Activated gamma-delta T cell treated with Interleukin-2 at 50 U/mL for 16 hours (primary cell): ENCODE measurements at regions not wholly inside any gene's neighbourhood (a gene's known extent, or its start where the extent isn't known, plus 50 kb on each side); places are given as distances from the start of the nearest gene placed in this dataset.

ENCODE experiments used
- DNase-seq: peaks from one replicate; pipeline ENCODE4 v3.0.0-alpha.2; 2020

GRCh38 chr16:85394456-85395206 lies 218.5 kb upstream of the GSE1 start:
- DNase-seq: no peak

GRCh38 chr16:85395207-85395912 lies 217.8 kb upstream of the GSE1 start:
- no peak for DNase-seq

- no peak for DNase-seq
Observed at GRCh38 chr16:85395913-85396878, 216.9 kb upstream of the GSE1 start.

GRCh38 chr16:85396879-85397871 lies 215.9 kb upstream of the GSE1 start:
- DNase-seq: no peak

- no peak for DNase-seq
Observed at GRCh38 chr16:85398050-85398451, 215.1 kb upstream of the GSE1 start.

DNA sequence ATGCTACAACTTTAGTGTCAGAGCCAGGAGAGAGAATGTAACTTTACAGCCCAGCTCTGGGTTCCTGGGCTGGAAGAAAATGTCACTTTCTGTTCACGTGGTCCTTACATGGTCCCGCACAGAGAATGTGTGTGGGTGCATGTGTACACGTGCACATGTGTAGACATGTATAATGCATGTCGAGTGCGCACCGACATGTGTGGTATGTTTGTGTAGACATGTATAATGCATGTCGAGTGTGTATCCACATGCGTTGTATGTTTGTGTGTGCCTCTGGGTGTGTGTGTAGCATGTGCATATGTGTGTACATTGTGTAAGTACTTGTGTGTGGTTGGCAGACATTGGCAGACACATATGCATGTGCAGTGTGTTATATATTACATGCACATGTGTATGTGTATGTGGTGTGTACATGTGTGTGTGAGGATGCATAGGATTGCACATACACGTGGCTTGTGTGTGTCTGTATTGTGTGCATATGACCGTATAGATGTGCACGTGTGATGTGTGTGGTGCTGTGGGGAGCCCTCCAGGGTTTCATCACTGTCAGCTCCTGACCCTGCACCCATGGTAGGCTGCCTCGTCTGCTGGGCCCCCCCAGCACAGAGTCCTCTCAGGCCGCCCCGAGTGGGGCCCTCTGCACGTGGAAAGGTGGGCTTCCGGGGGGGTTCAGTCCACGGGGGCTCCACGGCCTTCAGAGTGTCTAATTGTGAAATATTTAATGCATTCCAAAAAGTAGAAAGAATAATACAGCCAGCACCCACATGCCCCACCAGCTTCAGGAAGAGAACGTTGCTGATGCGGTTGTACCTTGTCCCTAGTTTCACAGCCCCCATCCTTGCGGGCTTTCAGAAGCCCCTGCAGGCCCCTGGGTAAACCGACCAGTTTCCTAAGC lies 214.2 kb upstream of the GSE1 start:
- DNase-seq: no peak

GRCh38 chr16:85399583-85400284 lies 213.4 kb upstream of the GSE1 start:
- DNase-seq: no peak

- DNase-seq: no peak
Observed at GRCh38 chr16:85400305-85401205, 212.6 kb upstream of the GSE1 start.

DNA sequence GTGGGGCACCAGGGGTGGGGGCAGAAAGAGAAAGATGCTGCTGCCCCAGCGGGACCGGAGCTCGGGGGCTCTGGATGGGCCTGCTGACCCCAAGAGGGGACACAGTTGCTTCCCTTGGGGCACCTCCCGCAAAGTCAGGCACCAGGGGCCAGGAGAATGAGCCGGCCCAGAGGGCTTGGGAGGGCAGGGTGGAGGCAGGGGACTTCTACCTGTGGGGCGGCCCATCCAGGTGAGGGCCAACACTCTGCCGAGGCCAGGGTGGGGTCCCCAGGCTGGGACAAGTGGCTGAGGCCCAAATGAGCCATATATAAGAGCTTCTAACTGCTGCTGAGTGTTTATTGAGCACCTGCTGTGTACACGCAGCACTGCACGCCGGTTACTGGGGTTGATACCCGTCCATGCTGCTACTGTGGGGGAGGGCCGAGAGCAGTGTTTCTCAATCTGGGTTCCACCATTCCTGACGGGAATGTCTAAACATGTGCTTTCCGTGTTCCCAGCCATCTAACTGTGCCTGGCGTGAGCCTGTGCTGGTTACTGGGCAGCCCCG lies 211.7 kb upstream of the GSE1 start:
- no peak for DNase-seq

GRCh38 chr16:85401917-85402766 lies 211.0 kb upstream of the GSE1 start:
- DNase-seq: no peak

DNA sequence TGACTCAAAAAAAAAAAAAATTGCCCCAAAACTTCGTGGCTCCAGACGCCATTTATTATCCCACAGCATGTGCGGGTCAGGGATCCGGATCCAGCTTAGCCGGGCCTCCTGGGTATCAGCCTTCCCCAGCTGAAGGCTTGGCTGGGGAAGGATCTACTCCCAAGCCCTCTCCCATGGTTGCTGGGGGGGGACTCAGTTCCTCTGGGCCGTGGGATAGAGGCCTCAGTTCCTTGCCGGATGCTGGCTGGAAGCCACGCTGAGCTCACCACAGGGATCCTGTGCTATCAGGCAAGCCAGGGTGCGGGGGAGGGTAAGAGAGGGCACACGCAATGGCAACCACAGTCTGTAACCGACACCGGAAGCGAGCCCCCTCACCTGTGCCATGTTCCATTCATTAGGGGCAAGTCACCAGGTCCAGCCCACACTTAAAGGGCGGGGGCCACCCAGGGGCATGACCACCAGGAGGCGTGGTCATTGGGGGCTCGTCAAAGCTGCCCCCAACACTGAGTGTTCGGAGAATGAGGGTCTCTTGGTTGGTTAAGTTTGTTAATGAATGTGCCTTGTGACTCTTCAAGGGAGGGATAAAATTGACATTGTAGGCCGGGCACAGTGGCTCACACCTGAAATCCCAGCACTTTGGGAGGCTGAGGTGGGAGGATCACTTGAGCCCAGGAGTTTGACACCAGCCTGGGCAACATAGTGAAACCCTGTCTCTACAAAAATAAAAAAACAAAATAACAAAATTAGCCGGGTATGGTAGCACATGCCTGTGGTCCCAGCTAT lies 210.0 kb upstream of the GSE1 start:
- no peak for DNase-seq

GRCh38 chr16:85403693-85404092 lies 209.4 kb upstream of the GSE1 start:
- no peak for DNase-seq

GRCh38 chr16:85412911-85413520 lies 200.1 kb upstream of the GSE1 start:
- DNase-seq: no peak

GRCh38 chr16:85413691-85414663 lies 199.1 kb upstream of the GSE1 start:
- DNase-seq: no peak
